GM23338 (cell line): ENCODE measurements at regions not wholly inside any gene's neighbourhood (a gene's known extent, or its start where the extent isn't known, plus 50 kb on each side); places are given as distances from the start of the nearest gene placed in this dataset.

ENCODE experiments used
- ATAC-seq: fragments of 200-7000 bp; cut with Tn5 transposase; 3 replicates; pipeline ENCODE4 v1.9.1; 2020
- DNase-seq: peaks from one replicate; pipeline ENCODE4 v3.0.0-alpha.2; 2015; ENCODE audit warnings: low spot score
- H2AFZ ChIP-seq: fragments of 200-600 bp; sonication (generic); 2 replicates; pipeline ENCODE4 v1.8.0; 2016; ENCODE audit warnings: antibody characterized with exemption, mild to moderate bottlenecking, moderate library complexity
- H3F3A ChIP-seq: fragments of 200-600 bp; sonication (generic); replicated peaks from 2 replicates; pipeline ENCODE4 v1.8.0; 2017; ENCODE audit warnings: antibody characterized with exemption, mixed run types, low read depth
- H3K27ac ChIP-seq: fragments of 200-600 bp; sonication (generic); 2 replicates; pipeline ENCODE4 v1.6.1; 2016; ENCODE audit warnings: low read depth
- H3K27me3 ChIP-seq: fragments of 200-600 bp; sonication (generic); 2 replicates; pipeline ENCODE4 v1.8.0; 2016; ENCODE audit warnings: mild to moderate bottlenecking, mixed run types, moderate library complexity; ENCODE audit not compliant: insufficient read depth
- H3K36me3 ChIP-seq: fragments of 200-600 bp; sonication (generic); 2 replicates; pipeline ENCODE4 v1.8.0; 2016; ENCODE audit warnings: mild to moderate bottlenecking; ENCODE audit not compliant: insufficient read depth
- H3K4me1 ChIP-seq: fragments of 200-600 bp; sonication (generic); 2 replicates; pipeline ENCODE4 v1.8.0; 2016; ENCODE audit warnings: mild to moderate bottlenecking, moderate library complexity; ENCODE audit not compliant: insufficient read depth
- H3K4me2 ChIP-seq: fragments of 200-600 bp; sonication (generic); 2 replicates; pipeline ENCODE4 v1.7.1; 2017; ENCODE audit warnings: mixed run types
- H3K4me3 ChIP-seq: fragments of 200-600 bp; sonication (generic); 2 replicates; pipeline ENCODE4 v1.6.1; 2016; ENCODE audit warnings: mixed run types
- H3K79me2 ChIP-seq: fragments of 200-600 bp; sonication (generic); replicated peaks from 2 replicates; pipeline ENCODE4 v1.8.0; 2017; ENCODE audit warnings: mild to moderate bottlenecking; ENCODE audit not compliant: insufficient read depth
- H3K9me2 ChIP-seq: fragments of 200-600 bp; sonication (generic); 2 replicates; pipeline ENCODE4 v1.8.0; 2017; ENCODE audit not compliant: insufficient read depth
- H4K20me1 ChIP-seq: fragments of 200-600 bp; sonication (generic); replicated peaks from 2 replicates; pipeline ENCODE4 v1.8.0; 2017; ENCODE audit warnings: mild to moderate bottlenecking; ENCODE audit not compliant: insufficient read depth
- H3K27ac Mint-ChIP-seq: 2 replicates; pipeline ENCODE4 v1.8.0; 2020; ENCODE audit warnings: inconsistent platforms, mild to moderate bottlenecking, moderate library complexity, mixed read lengths
- H3K27me3 Mint-ChIP-seq: 3 replicates; pipeline ENCODE4 v1.8.0; 2022; ENCODE audit warnings: low read depth, mild to moderate bottlenecking, moderate library complexity, mixed read lengths, inconsistent platforms; ENCODE audit not compliant: insufficient read depth, poor library complexity
- H3K36me3 Mint-ChIP-seq: 3 replicates; pipeline ENCODE4 v1.8.0; 2021; ENCODE audit warnings: low read depth, mild to moderate bottlenecking, inconsistent platforms, moderate library complexity, mixed read lengths
- H3K4me1 Mint-ChIP-seq: 3 replicates; pipeline ENCODE4 v1.8.0; 2020; ENCODE audit warnings: mild to moderate bottlenecking, inconsistent platforms, mixed read lengths
- H3K4me3 Mint-ChIP-seq: 3 replicates; pipeline ENCODE4 v1.8.0; 2021; ENCODE audit warnings: moderate library complexity, mild to moderate bottlenecking, inconsistent platforms, mixed read lengths
- H3K9me3 Mint-ChIP-seq: 3 replicates; pipeline ENCODE4 v1.8.0; 2020; ENCODE audit warnings: moderate library complexity, mild to moderate bottlenecking, inconsistent platforms, mixed read lengths
- ETS1 ChIP-seq: IDR thresholded peaks from 2 replicates; pipeline ENCODE4 v1.6.1; 2016; ENCODE audit warnings: antibody characterized with exemption
- EZH2 ChIP-seq: fragments of 200-600 bp; sonication (generic); IDR thresholded peaks from one replicate; pipeline ENCODE4 v1.8.0; 2017; ENCODE audit warnings: antibody characterized with exemption, mild to moderate bottlenecking, low read depth; ENCODE audit not compliant: unreplicated experiment
- JUNB ChIP-seq: IDR thresholded peaks from one replicate; pipeline ENCODE4 v1.6.1; 2016; ENCODE audit warnings: antibody characterized with exemption; ENCODE audit not compliant: unreplicated experiment
- NANOG ChIP-seq: IDR thresholded peaks from 2 replicates; pipeline ENCODE4 v1.6.1; 2016; ENCODE audit warnings: antibody characterized with exemption, borderline replicate concordance
- ZNF331 ChIP-seq: fragments of 250-450 bp; sonication (Bioruptor Pico); IDR thresholded peaks from 2 replicates; pipeline ENCODE4 v1.5.0; 2020; ENCODE audit warnings: low read depth, mild to moderate bottlenecking, moderate library complexity
- ZNF462 ChIP-seq: fragments of 250-450 bp; sonication (Bioruptor Pico); IDR thresholded peaks from 2 replicates; pipeline ENCODE4 v1.5.0; 2020; ENCODE audit warnings: mild to moderate bottlenecking, moderate library complexity
- TF ChIP-seq, protein P1 (sequence below), 2 experiments: fragments of 200-600 bp in 1 of 2; sonication (generic) in 1 of 2; conservative IDR thresholded peaks; 2 replicates each; pipeline versions ENCODE4 v1.5.1 to v1.6.1; 2016 to 2017; ENCODE audit warnings: antibody characterized with exemption in 2 of 2, low read depth in 2 of 2, mild to moderate bottlenecking in 2 of 2, moderate library complexity in 1 of 2

DNA sequence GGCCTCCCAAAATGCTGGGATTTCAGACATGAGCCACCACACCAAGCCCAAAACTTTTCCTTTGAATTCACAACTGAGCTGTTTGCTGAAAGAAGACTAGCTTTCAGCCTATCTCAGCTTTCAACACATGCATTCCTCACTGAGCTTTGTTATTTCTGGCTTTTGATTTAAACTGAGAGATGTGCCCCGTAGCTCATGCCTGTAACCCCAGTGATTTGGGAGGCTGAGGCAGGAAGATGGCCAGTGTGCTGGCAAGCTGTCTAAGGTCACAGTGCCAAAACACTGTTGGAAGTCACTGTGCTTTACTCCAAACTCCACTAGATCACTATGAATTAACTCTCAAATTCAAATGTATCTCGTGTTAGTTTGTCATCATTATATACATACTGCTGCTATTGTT is 779.5 kb downstream of the TRIML1 start (continued):
- no peak for TF ChIP-seq JUNB
- TF ChIP-seq EZH2, result no peak
- TF ChIP-seq NANOG, result no peak
- TF ChIP-seq ZNF331 (CRISPR knock-in tag), result no peak
- no peak for TF ChIP-seq ZNF462

DNA sequence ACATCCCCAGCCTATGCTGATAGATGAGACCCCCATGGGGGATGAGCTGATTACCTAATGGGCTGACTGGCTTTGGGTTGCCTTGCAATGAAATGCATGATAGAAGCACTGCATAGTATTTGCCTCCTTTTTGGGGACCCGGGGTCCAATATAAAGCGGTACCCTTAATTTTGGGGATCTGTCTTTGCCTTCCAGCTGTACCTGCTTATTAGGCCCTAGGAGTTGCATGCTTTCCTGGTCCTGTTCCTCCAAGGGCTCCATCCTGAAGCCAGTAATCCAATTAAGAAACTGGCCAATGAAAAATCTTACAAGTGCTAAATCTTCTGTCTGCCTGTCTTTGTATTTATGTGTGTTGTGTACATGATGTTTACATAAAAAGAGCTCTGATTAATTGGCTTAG is 791.6 kb downstream of the TRIML1 start:
- no peaks in the 10 kb centered on the region for H3K79me2 ChIP-seq
- no peak overlapping the region for H3K27ac ChIP-seq
- H3K27me3 ChIP-seq, result no peaks in the 10 kb centered on the region
- H3F3A ChIP-seq, result no peaks in the 10 kb centered on the region
- no peak overlapping the region for H3K4me3 ChIP-seq
- H3K4me2 ChIP-seq, result no peak overlapping the region
- H3K4me1 ChIP-seq, result peaks cover 4% of the 10 kb centered on the region; the same call in 1 of the 2 replicates
- Mint-ChIP-seq H3K9me3 (peaks cover 62% of the 10 kb centered on the region), H3K27ac (no peak overlapping the region), H3K4me3 (no peak overlapping the region), H3K36me3 (peaks cover 59% of the 10 kb centered on the region), H3K27me3 (peaks cover 2% of the 10 kb centered on the region), H3K4me1 (no peaks in the 10 kb centered on the region; the same call in 2 of the 3 replicates)
- TF ChIP-seq, protein P1, sequence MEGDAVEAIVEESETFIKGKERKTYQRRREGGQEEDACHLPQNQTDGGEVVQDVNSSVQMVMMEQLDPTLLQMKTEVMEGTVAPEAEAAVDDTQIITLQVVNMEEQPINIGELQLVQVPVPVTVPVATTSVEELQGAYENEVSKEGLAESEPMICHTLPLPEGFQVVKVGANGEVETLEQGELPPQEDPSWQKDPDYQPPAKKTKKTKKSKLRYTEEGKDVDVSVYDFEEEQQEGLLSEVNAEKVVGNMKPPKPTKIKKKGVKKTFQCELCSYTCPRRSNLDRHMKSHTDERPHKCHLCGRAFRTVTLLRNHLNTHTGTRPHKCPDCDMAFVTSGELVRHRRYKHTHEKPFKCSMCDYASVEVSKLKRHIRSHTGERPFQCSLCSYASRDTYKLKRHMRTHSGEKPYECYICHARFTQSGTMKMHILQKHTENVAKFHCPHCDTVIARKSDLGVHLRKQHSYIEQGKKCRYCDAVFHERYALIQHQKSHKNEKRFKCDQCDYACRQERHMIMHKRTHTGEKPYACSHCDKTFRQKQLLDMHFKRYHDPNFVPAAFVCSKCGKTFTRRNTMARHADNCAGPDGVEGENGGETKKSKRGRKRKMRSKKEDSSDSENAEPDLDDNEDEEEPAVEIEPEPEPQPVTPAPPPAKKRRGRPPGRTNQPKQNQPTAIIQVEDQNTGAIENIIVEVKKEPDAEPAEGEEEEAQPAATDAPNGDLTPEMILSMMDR (conservative IDR thresholded peaks at IDR 0.05; ENCODE audit: low read depth in 2 of 2), result no peak
- TF ChIP-seq ETS1, result no peak
- DNase-seq (peak; percentile 63), ATAC-seq (no peak)
- no peak overlapping the region for H2AFZ ChIP-seq
- peaks cover 25% of the 10 kb centered on the region for H3K36me3 ChIP-seq
- no peaks in the 10 kb centered on the region; the same call in 1 of the 2 replicates for H3K9me2 ChIP-seq
- H4K20me1 ChIP-seq, result no peaks in the 10 kb centered on the region
